ENCODE measurements at regions not wholly inside any gene's neighbourhood (a gene's known extent, or its start where the extent isn't known, plus 50 kb on each side); places are given as distances from the start of the nearest gene placed in this dataset.
A peak's percentile ranks its signal among the peaks of the same experiment; 100 is the strongest.

- TF ChIP-seq POLR2A (IDR thresholded peaks at IDR 0.05) (no peak), CTCF (IDR thresholded peaks at IDR 0.05) (no peak), EP300 (IDR thresholded peaks at IDR 0.05) (no peak)
- H3K27ac ChIP-seq: no peak overlapping the region
- intact Hi-C loops (cut with DNase I): no loop called here
Measured at GRCh38 chr7:41507686-41508268, 195.1 kb downstream of the INHBA start.

GRCh38 chr7:41504214-41504980 lies 198.5 kb downstream of the INHBA start:
- H3K36me3 ChIP-seq: no peaks in the 10 kb centered on the region
- WGBS, 3 donors: 87 to 90% (median 87%) methylated on average over 10 of the region's 10 CpGs
- intact Hi-C loops (cut with DNase I): no loop called here

More at GRCh38 chr7:41507686-41508268, 195.1 kb downstream of the INHBA start:
- peaks cover 3% of the 10 kb centered on the region for H3K4me1 ChIP-seq (ENCODE audit: insufficient read depth)
- 31 to 53% (median 33%) methylated on average over 4 of the region's 4 CpGs for WGBS, 3 donors
- no peak overlapping the region for H3K4me3 ChIP-seq
- H3K36me3 ChIP-seq: no peaks in the 10 kb centered on the region
- DNase-seq: peak in 1 of 5 donors; percentile 25
- no peaks in the 10 kb centered on the region for H3K27me3 ChIP-seq
- no peaks in the 10 kb centered on the region for H3K9me3 ChIP-seq

GRCh38 chr7:41503438-41503837 lies 199.5 kb downstream of the INHBA start:
- DNase-seq: no peak
- TF ChIP-seq CTCF (IDR thresholded peaks at IDR 0.05) (no peak), EP300 (IDR thresholded peaks at IDR 0.05) (no peak), POLR2A (IDR thresholded peaks at IDR 0.05) (no peak)
- Histone ChIP-seq H3K4me3 (no peak overlapping the region), H3K36me3 (no peaks in the 10 kb centered on the region), H3K9me3 (no peaks in the 10 kb centered on the region), H3K27me3 (no peaks in the 10 kb centered on the region), H3K4me1 (ENCODE audit: insufficient read depth) (peaks cover 3% of the 10 kb centered on the region), H3K27ac (no peak overlapping the region)
- intact Hi-C loops (cut with DNase I): no loop called here

More at GRCh38 chr7:41504214-41504980, 198.5 kb downstream of the INHBA start:
- Histone ChIP-seq H3K27me3 (no peaks in the 10 kb centered on the region), H3K27ac (no peak overlapping the region), H3K4me3 (no peak overlapping the region), H3K4me1 (ENCODE audit: insufficient read depth) (peaks cover 3% of the 10 kb centered on the region), H3K9me3 (no peaks in the 10 kb centered on the region)
- TF ChIP-seq CTCF (IDR thresholded peaks at IDR 0.05): no peak
- no peak for TF ChIP-seq POLR2A (IDR thresholded peaks at IDR 0.05)
- no peak for TF ChIP-seq EP300 (IDR thresholded peaks at IDR 0.05)
- DNase-seq: no peak

GRCh38 chr7:41501466-41501865 lies 201.4 kb downstream of the INHBA start:
- intact Hi-C loops (cut with DNase I): no loop called here
- WGBS, 3 donors: 74 to 79% (median 75%) methylated on average over 3 of the region's 3 CpGs
- no peak overlapping the region for H3K27ac ChIP-seq
- DNase-seq: no peak
- H3K4me1 ChIP-seq (ENCODE audit: insufficient read depth): no peaks in the 10 kb centered on the region
- H3K36me3 ChIP-seq: no peaks in the 10 kb centered on the region
- TF ChIP-seq POLR2A (IDR thresholded peaks at IDR 0.05) (no peak), EP300 (IDR thresholded peaks at IDR 0.05) (no peak), CTCF (IDR thresholded peaks at IDR 0.05) (no peak)
- no peaks in the 10 kb centered on the region for H3K9me3 ChIP-seq
- H3K27me3 ChIP-seq: no peaks in the 10 kb centered on the region
- no peak overlapping the region for H3K4me3 ChIP-seq
